HepG2 (cell line): ENCODE measurements at regions not wholly inside any gene's neighbourhood (a gene's known extent, or its start where the extent isn't known, plus 50 kb on each side); places are given as distances from the start of the nearest gene placed in this dataset.

ENCODE experiments used
- ATAC-seq: fragments of 200-7000 bp; cut with Tn5 transposase; 3 replicates; pipeline ENCODE4 v1.9.1; 2020; ENCODE audit warnings: mild to moderate bottlenecking, moderate library complexity
- BruUV-seq: library from RNA; stranded (reverse); fragments of 400-500 nt; replicated peaks from 2 replicates; lab custom pipeline; 2021; lab: Mats Ljungman, UMichigan
- CTCF ChIA-PET: fragments of 300-600 bp; formaldehyde crosslinking; extraction: SDS; loops from one replicate; lab custom pipeline; 2021; ENCODE audit warnings: low total read pairs, inconsistent platforms, low intra/inter-chr PET ratio; lab: Yijun Ruan, JAX
- POLR2A ChIA-PET: fragments of 350-600 bp; sonication (Branson Sonifier 250); formaldehyde crosslinking; loops from one replicate; lab custom pipeline; 2020; ENCODE audit warnings: antibody characterized with exemption, inconsistent platforms; lab: Yijun Ruan, JAX
- DNase-seq: peaks from one replicate; pipeline ENCODE4 v3.0.0-alpha.2; 2015; ENCODE audit warnings: low spot score
- FAIRE-seq: peaks from 3 replicates; lab custom pipeline; 2011; peaks lifted over from hg19 to GRCh38; lab: Jason Lieb, UNC
- H2AFZ ChIP-seq: one replicate; pipeline ENCODE4 v1.6.1; 2011; ENCODE audit warnings: low read length, inconsistent platforms
- H3K27ac ChIP-seq: fragments of 300-600 bp; 3 replicates; pipeline ENCODE4 v1.8.0; 2011; ENCODE audit warnings: mixed run types, mild to moderate bottlenecking, mixed read lengths, low read length, inconsistent platforms; ENCODE audit not compliant: insufficient read depth; ENCODE audit errors: extremely low read length
- H3K27me3 ChIP-seq, 2 experiments: fragments of 200-600 bp in 1 of 2; 2 replicates in 1 of 2; 3 replicates in 1 of 2; pipeline versions ENCODE4 v1.6.0 to v1.8.0; 2011; ENCODE audit warnings: low read length in 2 of 2, mild to moderate bottlenecking in 2 of 2, moderate library complexity in 2 of 2, inconsistent platforms in 1 of 2; ENCODE audit not compliant: insufficient read depth in 2 of 2, control insufficient read depth in 1 of 2
- H3K36me3 ChIP-seq, 2 experiments: fragments of 200-600 bp in 1 of 2; replicated peaks in 1 of 2; 2 replicates in 1 of 2; 3 replicates in 1 of 2; pipeline versions ENCODE4 v1.5.1 to v1.8.0; 2011; ENCODE audit warnings: low read length in 2 of 2, inconsistent platforms in 1 of 2; ENCODE audit not compliant: insufficient read depth in 2 of 2, control insufficient read depth in 1 of 2
- H3K4me1 ChIP-seq: 2 replicates; pipeline ENCODE4 v1.5.1; 2012; ENCODE audit warnings: low read length, inconsistent platforms; ENCODE audit not compliant: insufficient read depth
- H3K4me2 ChIP-seq: 2 replicates; pipeline ENCODE4 v1.6.0; 2011; ENCODE audit warnings: low read depth, low read length, inconsistent platforms
- H3K4me3 ChIP-seq, 3 experiments: fragments of 200-600 bp in 1 of 3; sonication (generic), shearing (Covaris generic) in 1 of 3; replicated peaks in 1 of 3; 2 replicates each; pipeline ENCODE4 v1.5.1; 2011 to 2016; ENCODE audit warnings: low read length in 3 of 3, inconsistent platforms in 2 of 3, low read depth in 2 of 3, mild to moderate bottlenecking in 2 of 3, control low read depth in 1 of 3, mixed read lengths in 1 of 3; ENCODE audit not compliant: insufficient read depth in 1 of 3
- H3K79me2 ChIP-seq: one replicate; pipeline ENCODE4 v1.6.1; 2011; ENCODE audit warnings: low read length, inconsistent platforms; ENCODE audit not compliant: insufficient read depth
- H3K9ac ChIP-seq: 2 replicates; pipeline ENCODE4 v1.6.0; 2011; ENCODE audit warnings: mild to moderate bottlenecking, low read depth, low read length, inconsistent platforms; ENCODE audit not compliant: insufficient read depth
- H3K9me3 ChIP-seq: 2 replicates; pipeline ENCODE4 v1.5.1; 2012; ENCODE audit warnings: mild to moderate bottlenecking, low read length
- H4K20me1 ChIP-seq: 2 replicates; pipeline ENCODE4 v1.6.0; 2011; ENCODE audit warnings: inconsistent platforms, mild to moderate bottlenecking, low read length, moderate library complexity; ENCODE audit not compliant: insufficient read depth
- ATF7 ChIP-seq, 2 experiments: fragments of 450-650 bp in 1 of 2; sonication (generic) in 1 of 2; formaldehyde crosslinking in 1 of 2; IDR thresholded peaks; 2 replicates each; pipeline versions ENCODE4 v1.4.0 to v1.6.1; 2016 to 2020; ENCODE audit warnings: antibody characterized with exemption in 1 of 2, mild to moderate bottlenecking in 1 of 2, missing genetic modification reagents in 1 of 2
- GZF1 ChIP-seq: sonication (generic); formaldehyde crosslinking; IDR thresholded peaks from 2 replicates; pipeline ENCODE4 v1.5.1; 2020; ENCODE audit warnings: mild to moderate bottlenecking, missing genetic modification reagents
- XRCC5 ChIP-seq: fragments of 200-400 bp; formaldehyde crosslinking; optimal IDR thresholded peaks from 2 replicates; pipeline ENCODE3; 2017; ENCODE audit warnings: mild to moderate bottlenecking, low read length
- ZNF496 ChIP-seq: sonication (generic); formaldehyde crosslinking; IDR thresholded peaks from 2 replicates; pipeline ENCODE4 v1.8.1; 2023; ENCODE audit warnings: mild to moderate bottlenecking, moderate library complexity, missing genetic modification reagents; ENCODE audit not compliant: insufficient replicate concordance
- ZZZ3 ChIP-seq: sonication (generic); formaldehyde crosslinking; IDR thresholded peaks from 2 replicates; pipeline ENCODE4 v1.4.0; 2020; ENCODE audit warnings: missing genetic modification reagents, mild to moderate bottlenecking, borderline replicate concordance
- WGBS: methylation state at CpG from one replicate; pipeline ENCODE4 v1.1.6; 2017; ENCODE audit warnings: low lambda C conversion rate; 5-methylcytosine and 5-hydroxymethylcytosine counted together
- in situ Hi-C: cut with HindIII; loops from 2 replicates; pipeline ENCODE4 v1.10.0; 2017; ENCODE audit warnings: low pct_unique_long_range_greater_than_20kb; ENCODE audit not compliant: extremely low pct_ligation_motif_present
- intact Hi-C: fragments of 100-400 bp; cut with micrococcal nuclease; formaldehyde crosslinking; loops from one replicate; pipeline ENCODE4 v1.10.0; 2022; ENCODE audit not compliant: unreplicated experiment
- TF ChIP-seq, protein P1 (sequence below), 2 experiments: fragments of 450-650 bp in 1 of 2; sonication (generic) in 1 of 2; formaldehyde crosslinking in 1 of 2; IDR thresholded peaks; 2 replicates each; pipeline versions ENCODE4 v1.6.1 to v1.8.0; 2016 to 2022; ENCODE audit warnings: antibody characterized with exemption in 1 of 2, mild to moderate bottlenecking in 1 of 2, missing genetic modification reagents in 1 of 2

- TF ChIP-seq ZNF496 (CRISPR knock-in tag), result no peak
Measured at GRCh38 chr10:130423455-130424305, 287.5 kb downstream of the GLRX3 start (continued).

- no peak overlapping the region for H3K4me2 ChIP-seq
- BruUV-seq, result no TSS peak
- in situ Hi-C loops (no loop called here), intact Hi-C loops (no loop called here)
- H3K27ac ChIP-seq, result no peak overlapping the region
- H3K9me3 ChIP-seq, result peaks cover 63% of the 10 kb centered on the region
- H3K4me3 ChIP-seq, result no peak overlapping the region
- DNase-seq (no peak), FAIRE-seq (no peak), ATAC-seq (no peak)
- H3K9ac ChIP-seq, result no peak overlapping the region
- H3K36me3 ChIP-seq, result no peaks in the 10 kb centered on the region
- ChIA-PET CTCF (no interaction called here), POLR2A (no interaction called here)
- WGBS, result 58% methylated on average over 7 of the region's 10 CpGs
- H3K27me3 ChIP-seq, result no peaks in the 10 kb centered on the region; a peak in 1 of 5 replicates
- H3K4me1 ChIP-seq, result no peaks in the 10 kb centered on the region
- no peaks in the 10 kb centered on the region for H4K20me1 ChIP-seq
- no peaks in the 10 kb centered on the region for H3K79me2 ChIP-seq
- no peak overlapping the region for H2AFZ ChIP-seq
- TF ChIP-seq, protein P1, sequence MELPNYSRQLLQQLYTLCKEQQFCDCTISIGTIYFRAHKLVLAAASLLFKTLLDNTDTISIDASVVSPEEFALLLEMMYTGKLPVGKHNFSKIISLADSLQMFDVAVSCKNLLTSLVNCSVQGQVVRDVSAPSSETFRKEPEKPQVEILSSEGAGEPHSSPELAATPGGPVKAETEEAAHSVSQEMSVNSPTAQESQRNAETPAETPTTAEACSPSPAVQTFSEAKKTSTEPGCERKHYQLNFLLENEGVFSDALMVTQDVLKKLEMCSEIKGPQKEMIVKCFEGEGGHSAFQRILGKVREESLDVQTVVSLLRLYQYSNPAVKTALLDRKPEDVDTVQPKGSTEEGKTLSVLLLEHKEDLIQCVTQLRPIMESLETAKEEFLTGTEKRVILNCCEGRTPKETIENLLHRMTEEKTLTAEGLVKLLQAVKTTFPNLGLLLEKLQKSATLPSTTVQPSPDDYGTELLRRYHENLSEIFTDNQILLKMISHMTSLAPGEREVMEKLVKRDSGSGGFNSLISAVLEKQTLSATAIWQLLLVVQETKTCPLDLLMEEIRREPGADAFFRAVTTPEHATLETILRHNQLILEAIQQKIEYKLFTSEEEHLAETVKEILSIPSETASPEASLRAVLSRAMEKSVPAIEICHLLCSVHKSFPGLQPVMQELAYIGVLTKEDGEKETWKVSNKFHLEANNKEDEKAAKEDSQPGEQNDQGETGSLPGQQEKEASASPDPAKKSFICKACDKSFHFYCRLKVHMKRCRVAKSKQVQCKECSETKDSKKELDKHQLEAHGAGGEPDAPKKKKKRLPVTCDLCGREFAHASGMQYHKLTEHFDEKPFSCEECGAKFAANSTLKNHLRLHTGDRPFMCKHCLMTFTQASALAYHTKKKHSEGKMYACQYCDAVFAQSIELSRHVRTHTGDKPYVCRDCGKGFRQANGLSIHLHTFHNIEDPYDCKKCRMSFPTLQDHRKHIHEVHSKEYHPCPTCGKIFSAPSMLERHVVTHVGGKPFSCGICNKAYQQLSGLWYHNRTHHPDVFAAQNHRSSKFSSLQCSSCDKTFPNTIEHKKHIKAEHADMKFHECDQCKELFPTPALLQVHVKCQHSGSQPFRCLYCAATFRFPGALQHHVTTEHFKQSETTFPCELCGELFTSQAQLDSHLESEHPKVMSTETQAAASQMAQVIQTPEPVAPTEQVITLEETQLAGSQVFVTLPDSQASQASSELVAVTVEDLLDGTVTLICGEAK (IDR thresholded peaks at IDR 0.05), result no peak
- TF ChIP-seq, protein P1 (CRISPR knock-in tag; IDR thresholded peaks at IDR 0.05), result no peak
- TF ChIP-seq ATF7 (IDR thresholded peaks at IDR 0.05) (no peak), ATF7 (CRISPR knock-in tag; IDR thresholded peaks at IDR 0.05) (no peak), GZF1 (no peak), XRCC5 (no peak), ZZZ3 (CRISPR knock-in tag) (no peak)
Measured at GRCh38 chr10:130424418-130424817, 288.2 kb downstream of the GLRX3 start.
